Heart left ventricle (tissue), 16 donors: ENCODE measurements at regions not wholly inside any gene's neighbourhood (a gene's known extent, or its start where the extent isn't known, plus 50 kb on each side); places are given as distances from the start of the nearest gene placed in this dataset.
A peak's percentile ranks its signal among the peaks of the same experiment; 100 is the strongest.

Source experiments
- ATAC-seq, 4 donors: fragments of 200-7000 bp; cut with Tn5 transposase; one replicate each; pipeline ENCODE4 v1.9.1; 2020 to 2022; ENCODE audit warnings: moderate library complexity in 4 of 4, mild to moderate bottlenecking in 3 of 4, moderate number of reproducible peaks in 1 of 4
- DNase-seq, 5 donors: peaks; one replicate each; pipeline ENCODE4 v3.0.0-alpha.2; 2020
- H3K27ac ChIP-seq, 12 donors: fragments of 200-600 bp; sonication (generic) in 4 of 12; one replicate each; pipeline versions ENCODE4 v1.5.0 to v1.8.0; 2016 to 2022; ENCODE audit warnings: mild to moderate bottlenecking in 2 of 12
- H3K27me3 ChIP-seq, 9 donors: fragments of 200-600 bp; sonication (generic) in 2 of 9; one replicate each; pipeline versions ENCODE4 v1.5.1 to v1.8.0; 2016 to 2022; ENCODE audit warnings: mild to moderate bottlenecking in 3 of 9
- H3K36me3 ChIP-seq, 9 donors: fragments of 200-600 bp; sonication (generic) in 2 of 9; one replicate each; pipeline versions ENCODE4 v1.5.0 to v1.8.0; 2018 to 2022; ENCODE audit warnings: mild to moderate bottlenecking in 2 of 9
- H3K4me1 ChIP-seq, 12 donors: fragments of 200-600 bp; sonication (generic) in 4 of 12; one replicate each; pipeline versions ENCODE4 v1.5.0 to v1.8.0; 2016 to 2022; ENCODE audit warnings: mild to moderate bottlenecking in 3 of 12
- H3K4me3 ChIP-seq, 12 donors: fragments of 200-600 bp; sonication (generic) in 4 of 12; one replicate each; pipeline versions ENCODE4 v1.5.0 to v1.8.0; 2017 to 2022; ENCODE audit warnings: mild to moderate bottlenecking in 9 of 12, moderate library complexity in 4 of 12
- H3K9me3 ChIP-seq, 12 donors: fragments of 200-600 bp; sonication (generic) in 4 of 12; one replicate each; pipeline versions ENCODE4 v1.5.0 to v1.8.0; 2016 to 2022; ENCODE audit warnings: mild to moderate bottlenecking in 1 of 12
- CTCF ChIP-seq, 12 donors: fragments of 200-600 bp; sonication (generic) in 4 of 12; IDR thresholded peaks; one replicate each; pipeline versions ENCODE4 v1.5.0 to v1.8.0; 2018 to 2022; ENCODE audit warnings: antibody characterized with exemption in 12 of 12, mild to moderate bottlenecking in 5 of 12
- POLR2A ChIP-seq, 2 donors: fragments of 450-650 bp; IDR thresholded peaks; one replicate each; pipeline ENCODE4 v1.6.1; 2017; ENCODE audit warnings: antibody characterized with exemption in 2 of 2, mild to moderate bottlenecking in 2 of 2, moderate library complexity in 2 of 2
- WGBS, 4 donors: extraction: QIAGEN DNeasy Blood & Tissue Kit in 2 of 4; methylation state at CpG; one replicate each; pipeline versions ENCODE4 v1.1.5 to v1.1.7; 2013 to 2018; 5-methylcytosine and 5-hydroxymethylcytosine counted together
- intact Hi-C, 10 donors: fragments of 100-400 bp; cut with DNase I; formaldehyde crosslinking; loops; one replicate each; pipeline versions ENCODE4 v1.11.1 to v1.14.2; 2022
- donor health status: ischemic (EF 13 %, LVEDD 7.1; RV severe dilation, severe dysfunction).
- donor health status: healthy with polysubstance abuse.
- donor health status: DM: no; HTN: yes; CAD: no.
- donor health status: DM: no; HTN: no; CAD: no.
- donor health status: ischemic (EF 25% LVEDD 6.9; RV normal size, moderate dysfunction).
- donor health status: ischemic (EF 25% LVEDD 5.7; RV mildly dilated, moderate dysfunction).
- donor health status: healthy.
- donor health status: DM: yes; HTN: yes; CAD: no.
- donor health status: ischemic (EF 35%, LVEDD 5.7; RV mildly dilated, moderate dysfunction).
- donor health status: nonischemic (EF 11% LVEDD 7.7; RV severe dilation, severe dysfunction).
- donor health status: DM: yes; HTN: yes; CAD: no.
- donor health status: PGD.
- donor health status: ischemic (EF 29% LVEDD 5.4; RV normal size, mild dysfunction).
- donor health status: nonischemic (EF 23%, LVEDD 6.1; RV moderate dilation, normal function).

- H3K27ac ChIP-seq, result no peak overlapping the region
- TF ChIP-seq POLR2A (IDR thresholded peaks at IDR 0.05), result no peak
- no peak for TF ChIP-seq CTCF (IDR thresholded peaks at IDR 0.05)
- H3K27me3 ChIP-seq, result peaks cover 0 to 16% (median 0%) of the 10 kb centered on the region in 9 donors
- no peak for ATAC-seq
- intact Hi-C loops, result loop anchor here in 2 of 10 donors (5.0 to 10.0 kb wide), 2 partner anchors 88 to 305 kb away; no protein-coding TSS in a partner anchor
- H3K4me1 ChIP-seq, result peaks cover 0 to 11% (median 3%) of the 10 kb centered on the region in 12 donors
- no peak overlapping the region for H3K4me3 ChIP-seq
- no peak for DNase-seq
- no peaks in the 10 kb centered on the region for H3K36me3 ChIP-seq
- no peaks in the 10 kb centered on the region for H3K9me3 ChIP-seq
- 97 to 98% (median 97%) methylated on average over 2 of the region's 2 CpGs for WGBS, 4 donors
These were observed 329.9 kb upstream of the TNP1 start for GRCh38 chr2:217189747-217190146.

- ATAC-seq (no peak), DNase-seq (no peak)
- TF ChIP-seq CTCF (IDR thresholded peaks at IDR 0.05) (no peak), POLR2A (IDR thresholded peaks at IDR 0.05) (no peak)
- peaks cover 0 to 13% (median 0%) of the 10 kb centered on the region in 9 donors for H3K27me3 ChIP-seq
- no peak overlapping the region for H3K27ac ChIP-seq
- intact Hi-C loops, result loop anchor here in 2 of 10 donors (5.0 to 10.0 kb wide), 2 partner anchors 88 to 306 kb away; no protein-coding TSS in a partner anchor
- H3K4me3 ChIP-seq, result no peak overlapping the region
- H3K36me3 ChIP-seq, result no peaks in the 10 kb centered on the region
- H3K9me3 ChIP-seq, result no peaks in the 10 kb centered on the region
- 94 to 97% (median 95%) methylated on average over 6 of the region's 6 CpGs for WGBS, 4 donors
- H3K4me1 ChIP-seq, result peaks cover 0 to 11% (median 3%) of the 10 kb centered on the region in 12 donors
These were observed 329.3 kb upstream of the TNP1 start for GRCh38 chr2:217189131-217189530.

- Histone ChIP-seq H3K4me3 (no peak overlapping the region), H3K27ac (peak overlapping the region in 10 of 12 donors; percentile 24 to 77 (median 48)), H3K9me3 (no peaks in the 10 kb centered on the region), H3K27me3 (peaks cover 0 to 3% (median 0%) of the 10 kb centered on the region in 9 donors), H3K36me3 (no peaks in the 10 kb centered on the region), H3K4me1 (peaks cover 0 to 22% (median 8%) of the 10 kb centered on the region in 12 donors)
- WGBS, 4 donors, result 50 to 75% (median 59%) methylated on average over 3 of the region's 3 CpGs
- TF ChIP-seq POLR2A (IDR thresholded peaks at IDR 0.05), result no peak
- TF ChIP-seq CTCF (IDR thresholded peaks at IDR 0.05), result no peak
- intact Hi-C loops, result loop anchor here in 2 of 10 donors (5.0 to 10.0 kb wide), 2 partner anchors 91 to 308 kb away; no protein-coding TSS in a partner anchor
- peak; percentile 83 to 91 (median 88) for ATAC-seq
- DNase-seq, result peak in 4 of 5 donors; percentile 46 to 74 (median 66)
These were observed 326.9 kb upstream of the TNP1 start for GRCh38 chr2:217186668-217187159.

- no peak for TF ChIP-seq POLR2A (IDR thresholded peaks at IDR 0.05)
- TF ChIP-seq CTCF (IDR thresholded peaks at IDR 0.05), result no peak
- Histone ChIP-seq H3K27ac (peak overlapping the region in 10 of 12 donors; percentile 23 to 67 (median 48)), H3K4me3 (no peak overlapping the region), H3K27me3 (no peaks in the 10 kb centered on the region), H3K4me1 (peaks cover 0 to 22% (median 8%) of the 10 kb centered on the region in 12 donors), H3K9me3 (no peaks in the 10 kb centered on the region), H3K36me3 (no peaks in the 10 kb centered on the region)
- WGBS, 4 donors, result 69 to 85% (median 76%) methylated on average over 6 of the region's 6 CpGs
- intact Hi-C loops, result loop anchor here in 2 of 10 donors (5.0 to 10.0 kb wide), 2 partner anchors 91 to 309 kb away; no protein-coding TSS in a partner anchor
- DNase-seq (peak in 1 of 5 donors; percentile 59), ATAC-seq (peak; percentile 5 to 34 (median 27))
These were observed 326.3 kb upstream of the TNP1 start for GRCh38 chr2:217186152-217186551.
